T-helper 1 cell (primary cell): ENCODE measurements at regions not wholly inside any gene's neighbourhood (a gene's known extent, or its start where the extent isn't known, plus 50 kb on each side); places are given as distances from the start of the nearest gene placed in this dataset.

ENCODE experiments used
- DNase-seq, 5 donors: peaks; one replicate each; pipeline ENCODE4 v3.0.0-alpha.2; 2012 to 2020

DNA sequence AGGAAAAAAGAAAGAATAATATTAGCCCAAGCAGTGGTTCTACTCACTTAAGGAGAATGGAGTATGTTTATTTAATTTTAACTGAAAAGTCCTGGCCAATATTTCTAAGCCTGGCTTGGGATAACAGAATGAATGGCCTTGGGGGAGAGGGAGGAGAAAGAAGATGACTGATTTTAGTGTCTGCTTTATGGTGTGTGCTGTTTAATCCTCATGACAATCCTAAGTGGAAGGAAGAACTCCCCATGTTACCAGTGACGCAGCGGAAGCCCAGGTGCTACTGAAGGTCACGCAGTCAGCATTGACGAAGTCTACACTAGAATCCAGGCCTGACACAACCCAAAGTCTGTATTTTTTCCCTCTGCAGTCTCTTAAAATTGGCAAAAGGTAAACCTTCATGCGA lies 50.5 kb downstream of the PALM2AKAP2 start:
- no peak for DNase-seq

DNA sequence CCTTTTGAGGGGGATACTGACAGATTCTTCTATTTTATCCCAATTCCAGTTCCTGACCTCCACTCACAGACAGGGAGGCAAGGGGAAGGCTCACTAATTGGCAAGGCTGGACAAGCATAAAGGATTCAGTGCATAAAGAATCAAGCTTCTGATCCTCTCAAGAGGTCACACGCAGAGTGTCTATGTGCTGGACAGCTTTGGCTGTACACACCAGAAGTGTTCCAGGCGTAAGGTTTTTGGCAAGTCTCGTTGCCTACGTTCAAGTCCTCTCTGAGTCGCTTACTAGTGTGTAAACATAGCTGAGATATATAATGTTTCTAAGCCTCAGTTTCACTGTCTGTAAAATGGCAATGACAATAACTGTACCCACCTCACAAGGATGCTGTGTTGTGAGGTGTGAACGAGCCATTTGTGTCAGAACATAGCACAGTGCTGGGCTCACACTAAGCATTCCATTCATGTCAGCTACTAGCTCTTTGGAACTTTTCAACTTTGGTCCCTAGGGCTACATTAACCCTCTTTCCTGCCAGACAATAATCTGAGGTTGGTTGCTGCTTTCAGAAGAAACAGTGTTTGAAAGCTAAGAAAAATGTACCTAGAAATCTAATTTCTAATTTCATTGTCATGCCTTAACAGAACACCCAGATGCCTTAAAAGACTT lies 52.1 kb downstream of the PALM2AKAP2 start:
- no peak for DNase-seq

DNA sequence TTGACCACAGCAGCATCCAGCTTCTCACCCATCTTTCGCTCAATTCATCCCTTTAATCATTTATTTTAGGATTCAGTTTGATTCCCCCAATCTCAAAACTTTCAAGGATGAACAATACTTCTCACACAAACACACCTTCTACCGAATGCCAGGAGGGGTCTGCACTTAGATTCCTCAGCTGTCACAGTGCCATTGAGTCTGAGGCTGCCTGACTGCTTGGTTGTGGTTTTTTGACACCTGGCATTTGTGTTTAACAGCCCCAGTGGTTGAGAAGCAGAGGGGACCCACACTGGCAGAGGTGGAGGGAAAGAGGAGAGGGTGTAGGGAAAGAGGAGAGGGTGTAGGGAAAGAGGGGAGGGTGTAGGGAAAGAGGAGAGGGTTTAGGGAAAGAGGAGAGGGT lies 54.9 kb downstream of the PALM2AKAP2 start:
- DNase-seq, result no peak

DNA sequence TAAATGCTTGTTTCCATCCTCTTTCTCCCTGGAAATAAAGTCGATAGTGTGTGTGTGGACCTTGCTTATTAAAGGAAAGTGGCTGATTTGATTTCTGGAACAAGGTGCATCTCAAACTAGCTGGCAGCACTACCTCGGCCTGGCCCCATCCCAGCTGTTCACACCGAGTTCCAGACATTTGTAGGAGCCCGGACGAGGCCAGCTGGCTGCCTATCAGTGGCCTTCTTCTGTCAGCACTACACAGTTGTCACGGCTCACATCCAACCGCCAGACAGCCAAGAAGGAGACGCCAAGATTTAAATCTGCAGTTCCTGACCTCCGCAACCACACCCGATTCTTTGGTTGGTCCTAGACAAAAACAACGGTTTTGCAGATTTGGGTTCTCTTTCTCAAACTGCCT lies 63.6 kb downstream of the PALM2AKAP2 start:
- DNase-seq, result no peak

DNA sequence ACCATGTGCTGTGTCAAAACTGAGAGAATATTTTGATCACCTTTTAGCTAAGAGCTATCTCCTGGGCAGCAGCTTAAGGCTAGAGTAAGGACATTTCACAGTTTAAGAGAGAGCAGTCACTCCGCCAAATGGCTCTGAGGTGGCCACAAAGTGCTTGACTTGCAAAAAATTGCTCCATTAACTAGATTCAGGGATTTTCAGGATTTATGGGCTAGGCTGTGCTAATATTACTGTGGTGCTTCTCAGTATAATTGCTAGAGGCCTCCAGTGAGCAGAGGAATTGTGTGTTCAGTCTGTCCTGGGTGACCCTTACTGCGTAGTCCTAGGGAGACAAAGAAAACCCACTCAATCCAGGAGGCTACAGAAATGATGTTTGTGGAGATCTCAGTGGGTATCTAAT lies 65.2 kb downstream of the PALM2AKAP2 start:
- DNase-seq, result no peak

DNA sequence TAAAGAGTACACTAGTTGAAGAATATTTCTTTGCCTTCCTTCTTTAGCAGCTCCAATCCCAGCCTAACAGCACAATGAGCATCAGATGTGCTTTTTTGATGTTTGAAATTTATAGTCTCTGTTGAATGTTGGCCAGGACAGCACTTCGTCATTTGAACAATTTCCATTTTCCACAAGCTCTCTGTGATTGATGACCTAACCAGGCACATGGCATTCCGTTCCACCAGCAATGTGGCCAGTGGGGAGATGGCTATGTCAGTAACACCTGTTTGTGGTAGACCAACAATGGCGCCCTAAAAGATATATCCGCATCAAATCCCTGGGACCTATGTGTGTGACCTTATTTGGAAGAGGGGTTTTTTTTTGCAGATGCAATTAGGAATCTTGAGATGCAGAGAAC lies 66.8 kb downstream of the PALM2AKAP2 start:
- no peak for DNase-seq

DNA sequence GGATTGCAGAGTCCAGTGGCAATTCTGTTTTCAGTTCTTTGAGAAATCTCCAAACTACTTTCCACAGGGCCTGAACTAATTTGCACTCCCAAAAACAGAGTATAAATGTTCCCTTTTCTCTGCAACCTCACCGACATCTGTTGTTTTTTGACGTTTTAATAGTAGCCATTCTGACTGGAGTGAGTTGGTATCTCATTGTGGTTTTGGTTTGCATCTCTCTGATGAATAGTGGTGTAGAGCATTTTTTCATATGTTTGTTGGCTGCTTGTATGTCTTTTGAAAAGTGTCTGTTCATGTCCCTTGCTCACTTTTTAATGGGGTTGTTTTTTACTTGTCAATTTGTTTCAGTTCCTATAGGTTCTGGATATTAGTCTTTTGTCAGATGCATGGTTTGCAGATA lies 72.6 kb downstream of the PALM2AKAP2 start:
- DNase-seq, result no peak

DNA sequence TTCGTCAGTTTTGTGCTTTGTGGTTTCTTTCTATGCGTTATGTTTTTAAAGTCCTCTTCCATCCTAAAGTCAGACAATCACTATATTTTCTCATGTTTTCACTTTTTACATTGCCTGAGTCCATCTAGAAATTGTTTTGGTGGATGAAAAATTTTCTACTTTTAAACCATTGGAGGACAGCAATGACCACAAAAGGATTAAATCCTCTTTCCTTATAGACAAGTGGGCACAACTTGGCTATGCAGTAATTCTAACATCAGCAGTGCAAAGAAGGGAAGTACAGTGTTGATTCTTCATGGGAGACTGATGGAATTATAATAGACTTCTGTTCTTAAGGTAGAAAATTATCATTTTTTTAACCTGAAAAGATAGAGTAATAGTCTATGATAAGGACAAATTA lies 75.5 kb downstream of the PALM2AKAP2 start:
- DNase-seq, result no peak

DNA sequence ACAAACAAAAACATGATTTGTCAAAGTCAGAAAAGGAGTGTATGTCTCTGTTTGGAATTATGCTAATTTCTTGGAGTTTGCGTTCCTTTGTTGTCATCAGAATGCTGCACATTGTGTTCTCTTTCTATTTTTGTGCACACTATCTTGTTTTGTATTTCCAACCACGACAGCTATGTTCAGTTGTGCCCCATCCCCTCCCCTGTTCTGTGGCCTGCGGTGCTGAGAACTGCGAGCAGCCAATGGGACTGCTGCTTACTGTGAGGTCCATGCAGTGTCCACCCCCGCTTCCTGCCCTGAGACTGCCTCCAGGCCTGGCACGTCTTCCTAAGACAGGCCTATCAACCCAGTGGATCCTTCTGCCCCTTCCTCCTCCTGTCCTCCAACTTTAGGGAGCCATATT lies 76.8 kb downstream of the PALM2AKAP2 start:
- DNase-seq, result no peak

DNA sequence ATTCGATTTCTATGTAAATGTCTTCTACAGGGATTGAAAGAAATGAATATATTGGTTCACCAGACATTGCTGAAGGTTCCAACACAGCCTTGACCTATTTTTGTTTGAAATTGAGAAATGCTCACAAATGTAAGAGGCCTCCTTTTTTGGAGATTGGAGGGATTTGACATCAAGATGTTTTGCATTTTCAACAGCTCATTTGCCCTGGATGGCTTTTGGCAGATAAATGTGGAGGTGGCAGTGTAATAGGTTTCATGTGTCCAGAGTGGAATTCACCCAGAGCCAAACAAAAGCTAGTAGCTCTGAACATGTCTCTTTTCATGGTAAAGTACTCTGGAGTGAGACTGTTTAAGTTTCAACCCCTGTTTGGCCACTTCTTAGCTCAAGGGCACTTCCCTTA lies 77.3 kb downstream of the PALM2AKAP2 start:
- no peak for DNase-seq

DNA sequence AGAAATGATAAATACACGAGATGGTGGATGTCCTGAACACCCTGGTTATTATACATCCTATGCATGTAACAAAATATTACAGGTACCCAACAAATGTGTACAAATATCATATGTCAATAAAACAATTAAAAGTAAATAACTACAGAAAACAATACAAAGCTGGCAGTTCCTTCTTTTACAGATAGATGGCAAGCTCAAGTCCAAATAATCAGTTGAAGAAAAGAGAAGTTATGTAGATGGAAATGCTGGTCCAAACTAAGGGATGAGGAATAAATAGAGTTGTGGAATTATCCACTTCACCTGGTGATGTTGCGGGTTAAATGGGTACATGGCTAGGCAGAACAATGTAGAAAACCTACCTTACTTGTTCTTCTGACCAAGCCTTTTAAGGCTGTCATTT lies 79.4 kb downstream of the PALM2AKAP2 start:
- DNase-seq, result no peak

DNA sequence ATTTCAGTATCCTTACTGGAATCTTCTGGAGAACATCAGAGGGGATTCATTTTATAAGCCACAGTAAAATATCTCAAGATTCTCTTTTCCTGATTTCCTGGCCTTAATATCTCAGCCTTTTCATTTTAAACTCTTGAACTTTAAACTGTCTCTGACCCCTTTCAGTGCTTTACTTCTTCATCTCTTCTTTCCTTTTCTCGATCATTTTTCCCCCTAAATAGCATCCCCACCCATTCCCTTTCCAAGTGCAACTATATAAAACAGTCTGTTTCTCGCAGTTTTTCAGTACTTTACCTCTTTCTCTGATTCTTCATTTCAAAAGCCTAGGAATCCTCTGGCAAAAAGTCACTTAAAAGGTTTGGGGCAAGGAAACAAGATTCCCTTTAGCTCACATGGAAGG lies 80.5 kb downstream of the PALM2AKAP2 start:
- no peak for DNase-seq

DNA sequence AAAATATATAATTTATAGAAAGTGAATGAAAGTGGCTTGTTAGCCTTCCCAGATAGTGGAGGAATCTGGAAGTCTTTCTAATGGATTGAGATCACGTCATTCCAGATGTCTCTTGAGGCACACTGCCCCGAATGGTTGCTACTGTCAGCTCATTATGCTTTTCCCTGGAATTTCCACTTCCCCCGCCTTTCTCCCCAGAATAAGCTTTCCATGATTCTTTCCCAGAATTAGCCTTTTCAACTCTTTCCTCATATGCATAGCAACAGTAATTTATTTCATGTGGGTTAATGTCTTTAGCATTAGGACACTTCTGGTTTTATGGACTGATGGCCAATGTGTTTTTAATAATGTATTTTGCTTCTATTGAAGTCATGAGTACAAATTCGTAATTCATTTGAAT lies 81.5 kb downstream of the PALM2AKAP2 start:
- no peak for DNase-seq

DNA sequence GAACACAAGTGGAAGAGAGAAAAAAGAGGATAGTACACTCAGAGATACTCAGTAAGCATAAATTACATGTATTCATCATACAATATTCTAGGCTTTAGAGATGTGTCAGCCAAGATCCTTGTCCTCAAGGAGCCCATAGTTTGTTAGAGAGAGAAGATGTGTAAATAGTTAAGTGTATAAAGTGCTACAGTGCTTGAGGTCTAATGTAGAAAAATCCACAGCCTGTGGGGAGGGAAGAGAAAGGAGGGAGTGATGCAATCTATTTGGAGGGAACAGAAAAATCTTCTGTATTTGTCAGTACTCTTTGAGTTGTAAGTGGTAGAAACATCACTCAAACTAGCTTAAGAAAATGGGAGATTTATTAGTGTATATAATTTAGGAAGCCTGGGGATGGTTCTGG lies 81.9 kb downstream of the PALM2AKAP2 start:
- no peak for DNase-seq

DNA sequence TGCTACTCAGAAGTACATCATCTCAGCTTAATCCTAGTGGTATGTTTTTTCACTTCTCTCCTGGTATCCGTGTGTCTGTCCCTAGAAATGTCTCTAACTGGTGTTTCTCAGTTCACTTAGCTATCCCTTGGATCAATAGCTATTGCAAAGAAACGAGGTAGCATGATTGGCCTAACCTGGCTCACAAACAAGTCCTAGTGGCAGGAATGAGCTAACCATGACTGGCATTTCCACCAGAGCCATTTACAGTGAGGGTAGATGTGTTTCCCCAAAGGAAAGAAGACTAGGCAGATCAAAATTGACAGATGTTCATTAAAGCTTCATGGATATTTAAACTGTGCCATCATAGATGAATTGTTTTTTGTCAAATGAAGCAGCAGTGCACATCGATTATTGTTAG lies 82.5 kb downstream of the PALM2AKAP2 start:
- DNase-seq, result no peak

DNA sequence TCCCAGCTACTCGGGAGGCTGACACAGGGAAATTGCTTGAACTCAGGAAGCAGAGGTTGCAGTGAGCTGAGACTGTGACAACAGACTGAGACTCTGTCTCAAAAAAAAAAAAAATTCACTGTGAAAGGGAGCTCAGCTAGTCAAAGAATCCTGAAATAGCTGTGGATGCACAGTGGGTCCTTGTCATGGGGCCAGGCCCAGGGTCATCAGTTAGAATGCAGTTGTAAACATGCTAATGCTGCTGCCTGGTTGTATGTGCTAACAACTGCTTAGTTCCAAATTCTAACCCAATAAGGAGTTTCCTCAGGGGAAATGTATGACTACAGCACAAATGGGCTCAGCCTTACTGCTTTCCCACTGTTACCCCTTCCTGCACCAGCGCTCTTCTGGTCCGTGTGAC lies 84.0 kb downstream of the PALM2AKAP2 start:
- no peak for DNase-seq

DNA sequence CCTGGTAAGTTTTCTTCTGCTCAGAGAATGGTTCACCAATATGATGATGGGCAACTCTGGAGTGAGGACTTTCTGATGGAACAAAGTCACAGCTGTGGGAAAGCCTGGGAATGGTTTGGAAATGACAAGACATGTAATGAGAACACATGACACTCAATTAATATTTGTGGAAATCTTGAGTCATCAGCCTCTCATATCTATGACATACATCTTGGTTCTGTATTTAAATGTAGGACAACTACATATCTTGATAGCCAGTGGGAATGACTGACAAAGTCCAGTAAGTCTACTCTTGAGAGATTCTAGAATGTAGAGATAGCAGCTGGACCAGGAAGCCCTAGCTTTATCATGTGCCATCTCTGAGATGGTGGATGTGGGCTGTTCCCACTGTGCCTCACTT lies 85.5 kb downstream of the PALM2AKAP2 start:
- no peak for DNase-seq

DNA sequence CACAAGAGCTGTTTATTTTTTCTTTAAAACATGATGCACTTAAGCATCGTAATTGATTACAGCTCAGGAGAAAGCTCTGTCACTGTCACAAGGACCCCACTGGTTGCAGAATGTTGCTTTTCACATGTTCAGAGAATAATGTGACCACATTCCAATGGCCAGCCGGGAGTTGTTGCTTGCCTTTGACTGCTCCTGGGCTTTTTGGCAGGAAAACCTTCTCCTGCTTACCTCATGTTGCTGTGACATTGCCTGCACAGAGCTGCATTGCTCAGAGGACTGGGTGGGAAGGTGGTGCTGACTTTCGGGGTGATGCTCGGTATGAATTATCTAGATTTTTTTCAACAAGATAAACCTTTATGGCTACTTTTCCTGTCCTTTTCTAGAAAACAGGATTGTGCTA lies 88.2 kb downstream of the PALM2AKAP2 start:
- no peak for DNase-seq

DNA sequence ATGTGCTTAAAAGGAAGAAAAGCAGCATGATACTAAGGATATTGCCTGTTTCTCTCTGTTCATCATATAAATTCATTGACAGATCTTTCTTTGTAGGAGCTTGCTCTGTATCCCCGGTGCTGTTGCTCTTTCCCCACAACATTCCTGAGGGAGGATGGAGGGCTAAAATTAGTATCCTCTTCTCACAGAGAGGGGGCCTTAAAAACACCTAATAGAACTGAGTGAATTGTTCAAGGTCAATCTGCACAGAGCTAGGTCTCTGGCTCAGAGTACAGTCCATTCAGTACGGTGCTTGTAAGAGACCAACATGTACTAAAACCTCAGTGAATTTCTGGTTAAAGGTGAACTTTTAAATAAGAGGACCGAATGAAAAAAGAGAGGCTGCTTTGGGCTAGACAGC lies 88.7 kb downstream of the PALM2AKAP2 start:
- DNase-seq, result no peak

DNA sequence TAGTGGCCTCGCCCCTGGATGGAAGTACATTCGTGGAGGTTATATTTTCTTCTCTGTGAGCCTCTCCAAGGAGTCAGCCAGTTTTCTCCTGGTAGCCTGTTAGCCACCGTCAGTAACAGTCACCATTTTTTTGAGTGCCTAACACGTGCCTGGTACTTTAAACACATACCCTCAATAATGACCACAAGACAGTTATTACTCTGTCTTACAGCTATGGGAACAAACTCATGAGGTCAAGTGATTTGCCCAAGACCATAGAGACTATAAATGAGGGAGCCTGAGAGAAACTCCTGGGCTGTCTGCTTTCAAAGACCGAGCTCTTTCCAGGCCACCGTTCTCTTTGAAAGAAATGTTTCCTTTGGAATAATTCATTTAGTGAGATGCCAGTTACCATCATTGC lies 90.4 kb downstream of the PALM2AKAP2 start:
- no peak for DNase-seq

DNA sequence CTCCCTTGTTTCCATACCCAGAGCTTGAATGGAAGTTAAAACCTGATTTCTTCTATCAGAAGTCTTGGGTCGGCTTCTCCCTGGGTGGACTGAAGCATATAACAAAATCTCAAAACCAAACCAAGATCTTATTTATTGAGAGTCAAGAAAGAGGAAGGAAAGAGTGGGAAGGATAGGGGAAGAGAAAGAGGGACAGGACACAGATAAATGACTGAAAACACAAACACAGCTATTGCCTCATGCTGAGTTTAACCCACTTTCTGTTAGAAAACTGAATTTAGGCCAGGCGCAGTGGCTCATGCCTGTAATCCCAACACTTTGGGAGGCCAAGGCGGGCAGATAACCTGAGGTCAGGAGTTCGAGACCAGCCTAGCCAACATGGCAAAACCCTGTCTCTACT lies 92.9 kb downstream of the PALM2AKAP2 start:
- DNase-seq, result no peak

DNA sequence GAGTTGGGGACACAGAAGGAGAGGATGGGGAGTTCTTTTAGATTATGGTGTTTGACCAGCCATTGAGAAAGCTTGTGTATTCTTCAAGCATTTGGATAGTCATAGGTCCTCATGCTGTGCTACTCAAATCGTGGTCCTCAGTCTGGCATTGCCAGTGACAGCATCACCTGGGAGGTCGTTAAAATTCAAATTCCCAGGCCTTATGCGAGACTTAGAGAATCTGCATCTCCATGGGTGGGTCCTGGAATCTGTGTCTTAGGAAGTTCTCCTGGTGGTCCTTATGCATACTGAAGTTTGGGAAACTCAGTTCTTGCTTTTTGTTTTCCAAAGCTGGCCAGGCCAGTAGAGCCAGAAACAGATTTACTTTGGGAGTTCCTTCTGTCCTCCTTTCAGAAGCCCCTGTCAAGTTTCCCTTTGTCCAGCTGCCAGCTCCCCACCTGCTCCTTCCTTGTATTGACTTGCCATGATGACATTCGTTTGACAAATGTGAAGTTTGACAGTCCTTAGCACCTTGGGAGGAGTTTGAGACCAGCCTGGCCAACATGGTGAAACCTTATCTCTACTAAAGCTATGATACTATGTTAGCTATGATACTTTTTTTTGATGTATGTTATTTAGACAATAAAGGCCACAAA lies 95.6 kb downstream of the PALM2AKAP2 start:
- DNase-seq, result no peak

DNA sequence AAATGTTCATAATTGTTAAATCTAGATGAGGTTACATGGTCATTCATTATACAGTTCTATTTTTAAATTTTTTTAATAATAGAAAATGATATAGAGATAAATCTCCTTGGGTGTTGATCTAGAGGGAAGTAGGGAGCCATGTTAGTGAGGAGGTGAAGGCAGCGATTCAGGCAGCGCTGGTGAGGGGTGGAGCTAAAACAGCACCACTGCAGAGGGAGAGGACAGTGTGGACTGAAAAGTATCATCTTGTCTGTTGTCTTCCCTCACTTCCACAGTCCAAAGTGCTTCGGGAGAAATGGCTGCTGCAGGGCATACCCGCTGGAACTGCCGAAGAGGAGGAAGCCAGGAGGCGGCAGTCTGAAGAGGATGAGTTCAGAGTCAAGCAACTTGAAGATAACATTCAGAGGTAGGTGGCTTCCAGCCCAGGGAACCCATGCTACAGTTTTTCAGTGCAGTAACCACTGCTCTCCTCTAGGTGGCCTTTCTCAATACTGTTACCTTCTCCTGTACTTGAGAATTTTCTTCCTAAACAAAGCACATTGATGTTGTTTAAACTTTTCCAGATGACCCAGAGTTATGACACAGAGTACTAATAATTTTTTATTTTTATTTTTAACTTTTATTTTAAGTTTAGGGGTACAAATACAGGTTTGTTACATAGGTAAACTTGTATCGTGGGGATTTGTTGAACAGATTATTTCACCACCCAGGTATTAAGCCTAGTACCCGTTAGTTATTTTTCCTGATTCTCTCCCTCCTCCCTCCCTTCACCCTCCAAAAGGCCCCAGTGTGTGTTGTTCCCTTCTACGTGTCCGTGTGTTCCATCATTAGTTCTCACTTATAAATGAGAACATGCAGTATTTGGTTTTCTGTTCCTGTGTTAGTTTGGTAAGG lies 100.5 kb downstream of the PALM2AKAP2 start:
- DNase-seq, result peak in 1 of 5 donors; percentile 57

DNA sequence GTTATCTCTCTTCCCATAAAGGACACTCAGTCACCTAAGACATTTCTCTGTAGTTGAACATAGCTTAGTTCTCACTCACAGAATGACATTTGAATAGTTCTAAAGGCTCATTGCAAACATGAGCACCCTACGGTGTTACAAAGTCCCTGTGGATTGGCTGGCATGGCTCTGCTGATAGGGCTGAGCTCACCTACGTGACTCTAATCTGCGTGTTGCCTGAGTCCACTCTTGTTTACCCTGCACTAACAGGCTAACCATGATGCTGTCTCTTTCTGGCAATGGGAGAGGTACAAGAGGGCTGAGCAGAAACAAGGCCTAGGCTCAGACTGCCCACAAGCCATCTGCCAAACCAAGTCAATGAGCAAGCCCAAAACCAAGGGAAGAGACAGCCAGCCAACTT lies 103.6 kb downstream of the PALM2AKAP2 start:
- no peak for DNase-seq
